ENCODE measurements at regions not wholly inside any gene's neighbourhood (a gene's known extent, or its start where the extent isn't known, plus 50 kb on each side); places are given as distances from the start of the nearest gene placed in this dataset.
"Not testable (repeated sequence)": the region's sequence is repeated elsewhere in the genome, so short reads cannot be mapped to it uniquely, and the experiment has no call there.

GRCh38 chr19:30804751-30805150, 432.6 kb downstream of the ZNF536 start:
- no peak for DNase-seq

GRCh38 chr19:30804333-30804732, 432.1 kb downstream of the ZNF536 start:
- DNase-seq: not testable (repeated sequence)

- DNase-seq: no peak
Measured at GRCh38 chr19:30802424-30803013, 430.3 kb downstream of the ZNF536 start.

GRCh38 chr19:30799865-30800755, 427.9 kb downstream of the ZNF536 start:
- DNase-seq: no peak

GRCh38 chr19:30795727-30796126, 423.5 kb downstream of the ZNF536 start:
- DNase-seq: no peak

GRCh38 chr19:30792561-30793505, 420.6 kb downstream of the ZNF536 start:
- DNase-seq: no peak

GRCh38 chr19:30791088-30791487, 418.9 kb downstream of the ZNF536 start:
- DNase-seq: no peak

GRCh38 chr19:30790056-30790680, 418.0 kb downstream of the ZNF536 start:
- DNase-seq: no peak

GRCh38 chr19:30788105-30788765, 416.1 kb downstream of the ZNF536 start:
- no peak for DNase-seq

GRCh38 chr19:30785458-30786137, 413.4 kb downstream of the ZNF536 start:
- no peak for DNase-seq

- no peak for DNase-seq
Measured at GRCh38 chr19:30784850-30785457, 412.8 kb downstream of the ZNF536 start.

GRCh38 chr19:30783936-30784335, 411.8 kb downstream of the ZNF536 start:
- DNase-seq: no peak

GRCh38 chr19:30783212-30783611, 411.0 kb downstream of the ZNF536 start:
- no peak for DNase-seq

- no peak for DNase-seq
Measured at GRCh38 chr19:30781519-30781918, 409.3 kb downstream of the ZNF536 start.

- no peak for DNase-seq
Measured at GRCh38 chr19:30781047-30781446, 408.9 kb downstream of the ZNF536 start.

- DNase-seq: no peak
Measured at GRCh38 chr19:30780456-30780855, 408.3 kb downstream of the ZNF536 start.

GRCh38 chr19:30780032-30780431, 407.8 kb downstream of the ZNF536 start:
- no peak for DNase-seq

- no peak for DNase-seq
Measured at GRCh38 chr19:30778961-30779715, 407.0 kb downstream of the ZNF536 start.

- no peak for DNase-seq
Measured at GRCh38 chr19:30778061-30778460, 405.9 kb downstream of the ZNF536 start.

- no peak for DNase-seq
Measured at GRCh38 chr19:30775956-30776355, 403.8 kb downstream of the ZNF536 start.

Measured in DMS79 treated with DMSO at 0.1 percent for 48 hours (cell line).